RWPE2 (cell line): ENCODE measurements at regions not wholly inside any gene's neighbourhood (a gene's known extent, or its start where the extent isn't known, plus 50 kb on each side); places are given as distances from the start of the nearest gene placed in this dataset.
"Not testable (repeated sequence)": the region's sequence is repeated elsewhere in the genome, so short reads cannot be mapped to it uniquely, and the experiment has no call there.

Experiments used
- ATAC-seq: fragments of 200-7000 bp; cut with Tn5 transposase; 3 replicates; pipeline ENCODE4 v1.9.1; 2021; ENCODE audit warnings: low read depth
- DNase-seq: peaks from one replicate; pipeline ENCODE4 v3.0.0-alpha.2; 2020; ENCODE audit warnings: low spot score
- H3K27ac ChIP-seq: fragments of 450-650 bp; 2 replicates; pipeline ENCODE4 v1.5.1; 2017; ENCODE audit warnings: mild to moderate bottlenecking; ENCODE audit not compliant: poor library complexity, severe bottlenecking
- H3K27me3 ChIP-seq: fragments of 250-450 bp; sonication (Bioruptor Pico); 2 replicates; pipeline ENCODE4 v1.5.1; 2021; ENCODE audit warnings: mild to moderate bottlenecking, moderate library complexity; ENCODE audit not compliant: insufficient read depth, poor library complexity, severe bottlenecking
- H3K36me3 ChIP-seq: fragments of 250-450 bp; sonication (Bioruptor Pico); 2 replicates; pipeline ENCODE4 v1.5.1; 2020; ENCODE audit warnings: low read depth, mild to moderate bottlenecking, moderate library complexity
- H3K4me1 ChIP-seq: fragments of 250-450 bp; sonication (Bioruptor Pico); 2 replicates; pipeline ENCODE4 v1.5.1; 2021; ENCODE audit warnings: mild to moderate bottlenecking, moderate library complexity; ENCODE audit not compliant: insufficient read depth, poor library complexity, severe bottlenecking
- H3K4me3 ChIP-seq: fragments of 250-450 bp; sonication (Bioruptor Pico); 2 replicates; pipeline ENCODE4 v1.5.1; 2021; ENCODE audit warnings: mild to moderate bottlenecking, moderate library complexity; ENCODE audit not compliant: severe bottlenecking
- H3K9me3 ChIP-seq: fragments of 250-450 bp; sonication (Bioruptor Pico); 2 replicates; pipeline ENCODE4 v1.5.1; 2021; ENCODE audit warnings: mild to moderate bottlenecking, moderate library complexity; ENCODE audit not compliant: severe bottlenecking
- TF ChIP-seq, protein P1 (sequence below): fragments of 450-650 bp; IDR thresholded peaks from one replicate; pipeline ENCODE4 v1.5.1; 2017; ENCODE audit warnings: mild to moderate bottlenecking, moderate library complexity; ENCODE audit not compliant: poor library complexity, severe bottlenecking

DNA sequence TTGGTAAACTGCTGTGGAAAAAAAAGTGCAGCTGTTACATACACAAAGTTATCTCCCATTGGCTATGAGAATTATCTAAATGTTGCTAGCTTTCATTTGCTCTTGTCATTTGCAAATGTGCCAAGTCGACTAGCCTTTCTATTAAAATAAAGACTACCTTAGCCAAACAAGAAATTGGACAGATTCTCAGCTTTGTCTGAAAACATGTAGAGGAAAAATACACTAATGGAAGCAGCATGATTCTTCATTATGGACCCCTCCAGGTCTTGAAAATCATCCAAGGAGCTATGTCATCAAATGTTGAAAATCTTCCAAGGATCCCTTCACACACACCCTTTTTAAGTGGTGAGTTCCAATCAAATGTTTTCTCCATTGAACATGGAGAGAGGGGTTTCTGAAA, 237.7 kb downstream of the ETV1 start:
- Histone ChIP-seq H3K36me3 (no peaks in the 10 kb centered on the region), H3K4me3 (no peak overlapping the region), H3K27me3 (no peaks in the 10 kb centered on the region), H3K9me3 (no peaks in the 10 kb centered on the region), H3K4me1 (no peaks in the 10 kb centered on the region), H3K27ac (no peak overlapping the region)
- ATAC-seq, result no peak
- DNase-seq, result no peak
- TF ChIP-seq, protein P1, sequence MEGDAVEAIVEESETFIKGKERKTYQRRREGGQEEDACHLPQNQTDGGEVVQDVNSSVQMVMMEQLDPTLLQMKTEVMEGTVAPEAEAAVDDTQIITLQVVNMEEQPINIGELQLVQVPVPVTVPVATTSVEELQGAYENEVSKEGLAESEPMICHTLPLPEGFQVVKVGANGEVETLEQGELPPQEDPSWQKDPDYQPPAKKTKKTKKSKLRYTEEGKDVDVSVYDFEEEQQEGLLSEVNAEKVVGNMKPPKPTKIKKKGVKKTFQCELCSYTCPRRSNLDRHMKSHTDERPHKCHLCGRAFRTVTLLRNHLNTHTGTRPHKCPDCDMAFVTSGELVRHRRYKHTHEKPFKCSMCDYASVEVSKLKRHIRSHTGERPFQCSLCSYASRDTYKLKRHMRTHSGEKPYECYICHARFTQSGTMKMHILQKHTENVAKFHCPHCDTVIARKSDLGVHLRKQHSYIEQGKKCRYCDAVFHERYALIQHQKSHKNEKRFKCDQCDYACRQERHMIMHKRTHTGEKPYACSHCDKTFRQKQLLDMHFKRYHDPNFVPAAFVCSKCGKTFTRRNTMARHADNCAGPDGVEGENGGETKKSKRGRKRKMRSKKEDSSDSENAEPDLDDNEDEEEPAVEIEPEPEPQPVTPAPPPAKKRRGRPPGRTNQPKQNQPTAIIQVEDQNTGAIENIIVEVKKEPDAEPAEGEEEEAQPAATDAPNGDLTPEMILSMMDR, result no peak

DNA sequence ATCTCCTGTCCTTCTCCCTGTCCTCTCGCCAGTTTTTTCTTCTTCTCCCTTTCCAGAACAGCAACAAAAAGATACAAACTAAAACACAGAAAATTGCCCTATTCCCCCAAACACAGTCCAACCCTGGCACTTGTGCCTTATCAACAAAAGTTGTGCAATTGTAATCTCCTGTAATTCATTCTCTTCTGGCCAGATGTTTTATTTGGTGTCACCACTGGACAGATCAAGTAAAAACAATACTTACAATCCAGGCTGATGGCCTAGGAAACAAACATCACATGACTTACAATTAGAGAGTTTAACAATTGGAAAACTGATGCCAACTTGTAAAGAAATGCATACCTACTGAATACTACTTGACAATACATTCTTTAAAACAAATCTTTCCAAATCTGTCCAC, 231.6 kb downstream of the ETV1 start:
- no peaks in the 10 kb centered on the region for H3K36me3 ChIP-seq
- no peaks in the 10 kb centered on the region for H3K9me3 ChIP-seq
- no peaks in the 10 kb centered on the region for H3K4me1 ChIP-seq
- ATAC-seq, result no peak
- TF ChIP-seq, protein P1, result no peak
- H3K27me3 ChIP-seq, result no peaks in the 10 kb centered on the region
- no peak for DNase-seq
- no peak overlapping the region for H3K27ac ChIP-seq
- H3K4me3 ChIP-seq, result no peak overlapping the region

DNA sequence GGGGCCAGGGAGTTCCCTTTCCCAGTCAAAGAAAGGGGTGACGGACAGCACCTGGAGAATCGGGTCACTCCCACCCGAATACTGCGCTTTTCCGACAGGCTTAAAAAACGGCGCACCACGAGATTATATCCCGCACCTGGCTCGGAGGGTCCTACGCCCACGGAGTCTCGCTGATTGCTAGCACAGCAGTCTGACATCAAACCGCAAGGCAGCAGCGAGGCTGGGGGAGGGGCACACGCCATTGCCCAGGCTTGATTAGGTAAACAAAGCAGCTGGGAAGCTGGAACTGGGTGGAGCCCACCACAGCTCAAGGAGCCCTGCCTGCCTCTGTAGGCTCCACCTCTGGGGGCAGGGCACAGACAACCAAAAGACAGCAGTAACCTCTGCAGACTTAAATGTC, 223.6 kb downstream of the ETV1 start:
- H3K27me3 ChIP-seq, H3K4me3 ChIP-seq, H3K27ac ChIP-seq, H3K36me3 ChIP-seq, H3K4me1 ChIP-seq, H3K9me3 ChIP-seq, DNase-seq, ATAC-seq: not testable (repeated sequence)

- H3K4me1 ChIP-seq, result no peaks in the 10 kb centered on the region
- DNase-seq (no peak), ATAC-seq (peak; percentile 45; the same call in 1 of the 3 replicates)
- H3K27me3 ChIP-seq, result no peaks in the 10 kb centered on the region
- H3K4me3 ChIP-seq, result no peak overlapping the region
- TF ChIP-seq, protein P1, result no peak
- H3K27ac ChIP-seq, result no peak overlapping the region
- no peaks in the 10 kb centered on the region for H3K36me3 ChIP-seq
- H3K9me3 ChIP-seq, result no peaks in the 10 kb centered on the region
Measured at GRCh38 chr7:13770305-13770704, 219.2 kb downstream of the ETV1 start.

DNA sequence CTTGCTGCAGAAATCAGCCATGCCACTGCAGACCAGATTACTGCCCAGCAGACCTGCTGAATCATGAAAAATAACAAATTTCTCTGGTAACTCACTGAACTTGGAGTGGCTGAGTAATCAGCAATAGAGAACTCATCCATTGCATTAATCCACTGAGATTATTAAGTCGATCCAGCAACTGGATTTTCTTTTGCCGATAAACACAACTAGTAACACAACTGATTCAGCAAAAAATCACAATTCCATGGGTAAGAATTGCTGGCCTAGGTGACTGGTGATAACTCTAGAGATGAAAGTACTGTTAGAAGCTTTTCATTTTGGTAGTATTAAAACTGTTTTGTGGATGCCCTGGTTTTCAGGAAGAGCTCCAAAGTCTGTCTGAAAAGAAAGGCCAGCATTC, 214.5 kb downstream of the ETV1 start:
- TF ChIP-seq, protein P1, result no peak
- H3K4me3 ChIP-seq, result no peak overlapping the region
- ATAC-seq, result no peak
- DNase-seq, result no peak
- peaks cover 14% of the 10 kb centered on the region for H3K4me1 ChIP-seq
- H3K36me3 ChIP-seq, result no peaks in the 10 kb centered on the region
- H3K27ac ChIP-seq, result no peak overlapping the region
- no peaks in the 10 kb centered on the region for H3K9me3 ChIP-seq
- H3K27me3 ChIP-seq, result no peaks in the 10 kb centered on the region
